Ovary (tissue), 3 donors: ENCODE measurements at regions not wholly inside any gene's neighbourhood (a gene's known extent, or its start where the extent isn't known, plus 50 kb on each side); places are given as distances from the start of the nearest gene placed in this dataset.

Source experiments
- EP300 ChIP-seq: sonication (generic); formaldehyde crosslinking; IDR thresholded peaks from one replicate; pipeline ENCODE4 v1.6.1; 2017; ENCODE audit warnings: antibody characterized with exemption
- POLR2A ChIP-seq: fragments of 450-650 bp; IDR thresholded peaks from one replicate; pipeline ENCODE4 v1.6.1; 2017; ENCODE audit warnings: antibody characterized with exemption, mild to moderate bottlenecking, moderate library complexity
- TF ChIP-seq, protein P1 (sequence below), 3 donors: fragments of 450-650 bp in 2 of 3; fragments of 200-600 bp in 1 of 3; IDR thresholded peaks; one replicate each; pipeline versions ENCODE4 v1.5.1 to v1.8.0; 2016 to 2022; ENCODE audit warnings: antibody characterized with exemption in 3 of 3, mild to moderate bottlenecking in 1 of 3
- donor health status: DM: no; HTN: no; CAD: no.

DNA sequence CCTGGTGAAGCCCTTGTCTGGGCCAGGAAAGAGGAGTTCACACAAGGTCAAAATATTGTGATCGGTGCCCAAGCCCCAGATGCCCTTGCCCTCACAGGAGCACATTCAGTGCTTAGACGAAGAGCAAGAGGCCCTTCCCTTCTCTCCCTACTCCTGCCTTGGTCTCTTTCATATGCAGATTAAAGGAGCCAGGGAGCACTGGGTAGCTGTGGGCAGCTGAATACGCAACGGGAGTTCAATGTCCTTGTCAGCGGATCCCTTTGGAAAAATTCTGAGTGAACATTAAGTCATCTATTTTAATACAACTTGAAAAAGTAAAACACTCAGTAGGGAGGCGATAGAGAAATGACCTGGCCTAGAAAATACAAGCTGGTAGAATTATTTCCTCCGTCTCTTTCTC is 1489.4 kb downstream of the AACS start:
- TF ChIP-seq, protein P1, sequence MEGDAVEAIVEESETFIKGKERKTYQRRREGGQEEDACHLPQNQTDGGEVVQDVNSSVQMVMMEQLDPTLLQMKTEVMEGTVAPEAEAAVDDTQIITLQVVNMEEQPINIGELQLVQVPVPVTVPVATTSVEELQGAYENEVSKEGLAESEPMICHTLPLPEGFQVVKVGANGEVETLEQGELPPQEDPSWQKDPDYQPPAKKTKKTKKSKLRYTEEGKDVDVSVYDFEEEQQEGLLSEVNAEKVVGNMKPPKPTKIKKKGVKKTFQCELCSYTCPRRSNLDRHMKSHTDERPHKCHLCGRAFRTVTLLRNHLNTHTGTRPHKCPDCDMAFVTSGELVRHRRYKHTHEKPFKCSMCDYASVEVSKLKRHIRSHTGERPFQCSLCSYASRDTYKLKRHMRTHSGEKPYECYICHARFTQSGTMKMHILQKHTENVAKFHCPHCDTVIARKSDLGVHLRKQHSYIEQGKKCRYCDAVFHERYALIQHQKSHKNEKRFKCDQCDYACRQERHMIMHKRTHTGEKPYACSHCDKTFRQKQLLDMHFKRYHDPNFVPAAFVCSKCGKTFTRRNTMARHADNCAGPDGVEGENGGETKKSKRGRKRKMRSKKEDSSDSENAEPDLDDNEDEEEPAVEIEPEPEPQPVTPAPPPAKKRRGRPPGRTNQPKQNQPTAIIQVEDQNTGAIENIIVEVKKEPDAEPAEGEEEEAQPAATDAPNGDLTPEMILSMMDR (IDR thresholded peaks at IDR 0.05), result no peak
- TF ChIP-seq POLR2A (no peak), EP300 (no peak)
